ENCODE measurements at regions not wholly inside any gene's neighbourhood (a gene's known extent, or its start where the extent isn't known, plus 50 kb on each side); places are given as distances from the start of the nearest gene placed in this dataset.

GRCh38 chr3:177569193-177569592 is 371.9 kb upstream of the TBL1XR1 start:
- Mint-ChIP-seq H3K27ac (ENCODE audit: unreplicated experiment) (no peak overlapping the region), H3K9me3 (ENCODE audit: unreplicated experiment) (no peaks in the 10 kb centered on the region), H3K27me3 (ENCODE audit: unreplicated experiment) (no peaks in the 10 kb centered on the region), H3K4me3 (ENCODE audit: unreplicated experiment) (no peak overlapping the region), H3K4me1 (ENCODE audit: unreplicated experiment) (peaks cover 21% of the 10 kb centered on the region), H3K36me3 (ENCODE audit: unreplicated experiment) (no peaks in the 10 kb centered on the region)
- DNase-seq (ENCODE audit: extremely low spot score, unreplicated experiment): no peak
- no peak for TF ChIP-seq CTCF (IDR thresholded peaks at IDR 0.05)

DNA sequence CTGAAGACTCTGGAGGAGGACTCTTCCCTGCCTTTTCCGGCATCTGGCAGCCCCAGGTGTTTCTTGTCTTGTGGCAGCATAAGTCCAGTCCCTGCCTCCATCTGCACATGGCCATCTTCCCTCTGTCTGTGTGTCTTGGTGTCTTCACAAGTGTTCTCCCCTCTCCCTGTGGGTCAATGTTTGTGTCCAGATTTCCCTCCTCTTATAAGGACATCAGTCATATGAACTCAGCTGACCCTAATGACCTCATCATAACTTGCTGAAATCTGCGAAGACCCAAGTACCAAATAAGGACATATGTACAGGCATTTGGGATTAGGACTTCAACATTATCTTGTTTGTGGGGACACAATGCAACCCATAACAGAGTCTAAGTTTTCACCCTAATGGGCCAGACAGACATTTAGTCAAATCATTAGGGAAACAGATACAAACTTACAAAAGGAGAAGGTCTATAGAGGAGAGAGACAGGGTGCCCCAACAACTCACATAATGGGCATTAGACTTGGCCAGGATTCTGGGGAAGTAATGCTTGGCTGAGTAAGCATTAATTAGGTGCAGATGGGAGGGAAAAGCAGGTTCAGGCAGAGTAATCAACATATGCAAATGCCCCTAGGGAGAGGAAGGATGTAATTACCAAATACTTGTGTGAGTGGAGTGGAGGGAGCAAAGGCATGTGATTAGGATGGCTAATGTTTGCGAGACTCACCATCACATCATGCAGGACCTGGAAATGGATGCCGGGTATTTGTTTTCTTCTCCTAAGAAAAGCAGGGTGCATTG is 372.8 kb upstream of the TBL1XR1 start:
- no peaks in the 10 kb centered on the region for H3K36me3 Mint-ChIP-seq (ENCODE audit: unreplicated experiment)
- H3K4me3 Mint-ChIP-seq (ENCODE audit: unreplicated experiment): no peak overlapping the region
- no peak for TF ChIP-seq CTCF (IDR thresholded peaks at IDR 0.05)
- no peaks in the 10 kb centered on the region for H3K9me3 Mint-ChIP-seq (ENCODE audit: unreplicated experiment)
- no peak overlapping the region for H3K27ac Mint-ChIP-seq (ENCODE audit: unreplicated experiment)
- DNase-seq (ENCODE audit: extremely low spot score, unreplicated experiment): no peak
- no peaks in the 10 kb centered on the region for H3K27me3 Mint-ChIP-seq (ENCODE audit: unreplicated experiment)
- peaks cover 26% of the 10 kb centered on the region for H3K4me1 Mint-ChIP-seq (ENCODE audit: unreplicated experiment)

DNA sequence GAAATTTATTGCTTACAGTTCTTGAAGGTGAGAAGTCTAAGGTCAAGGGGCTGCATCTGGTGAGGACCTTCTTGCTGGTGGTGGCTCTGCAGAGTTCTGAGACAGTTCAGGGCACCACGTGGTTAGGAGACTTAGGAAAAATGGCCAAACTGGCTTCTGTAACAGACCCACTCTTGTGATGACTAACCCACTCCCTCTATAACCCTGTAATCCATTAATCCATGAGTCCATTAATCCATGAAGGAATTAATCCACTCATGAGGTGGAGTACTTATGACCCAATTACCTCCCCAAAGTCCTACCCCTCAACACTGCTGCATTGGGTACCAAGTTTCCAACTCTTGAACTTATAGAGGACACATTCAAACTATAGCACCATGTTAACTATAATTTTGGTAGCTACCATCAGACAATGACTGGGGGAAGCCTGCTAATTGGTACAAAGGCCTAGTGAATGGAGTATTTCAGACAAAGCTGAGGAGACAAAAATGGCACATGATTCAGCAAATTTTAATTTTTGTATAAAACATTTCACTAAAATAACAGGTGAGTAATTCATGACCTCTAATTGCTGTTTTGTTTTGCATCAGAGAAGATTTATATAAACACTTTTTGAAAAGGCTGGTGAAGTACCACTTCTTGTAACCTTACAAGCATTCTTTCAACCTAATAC is 374.1 kb upstream of the TBL1XR1 start:
- DNase-seq (ENCODE audit: extremely low spot score, unreplicated experiment): no peak
- Mint-ChIP-seq H3K36me3 (ENCODE audit: unreplicated experiment) (no peaks in the 10 kb centered on the region), H3K27me3 (ENCODE audit: unreplicated experiment) (no peaks in the 10 kb centered on the region), H3K4me3 (ENCODE audit: unreplicated experiment) (no peak overlapping the region), H3K4me1 (ENCODE audit: unreplicated experiment) (peaks cover 29% of the 10 kb centered on the region), H3K27ac (ENCODE audit: unreplicated experiment) (peak overlapping the region; percentile 70), H3K9me3 (ENCODE audit: unreplicated experiment) (no peaks in the 10 kb centered on the region)
- TF ChIP-seq CTCF (IDR thresholded peaks at IDR 0.05): no peak

DNA sequence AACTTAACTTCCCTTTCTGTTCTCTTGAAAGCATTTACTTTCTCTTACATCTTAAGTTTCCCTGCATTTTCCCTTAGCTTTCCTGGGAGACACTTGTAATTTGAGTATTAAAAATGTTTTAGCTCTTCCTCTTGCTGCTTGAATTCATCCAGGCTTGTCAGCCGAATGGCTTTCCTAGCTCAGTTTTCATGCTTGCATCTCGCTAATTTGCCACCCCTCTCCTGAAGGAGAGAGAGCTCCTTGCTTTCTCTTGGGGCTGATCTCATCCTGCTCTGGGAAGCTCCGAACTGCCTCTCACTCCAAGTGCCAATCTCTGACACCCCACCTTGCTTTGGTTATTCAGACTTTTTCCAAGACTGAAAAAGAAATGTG is 374.6 kb upstream of the TBL1XR1 start:
- Mint-ChIP-seq H3K27ac (ENCODE audit: unreplicated experiment) (peak overlapping the region; percentile 70), H3K36me3 (ENCODE audit: unreplicated experiment) (no peaks in the 10 kb centered on the region), H3K27me3 (ENCODE audit: unreplicated experiment) (no peaks in the 10 kb centered on the region)

More for the DNA sequence above, 374.6 kb upstream of the TBL1XR1 start:
- TF ChIP-seq CTCF (IDR thresholded peaks at IDR 0.05): no peak
- Mint-ChIP-seq H3K9me3 (ENCODE audit: unreplicated experiment) (no peaks in the 10 kb centered on the region), H3K4me3 (ENCODE audit: unreplicated experiment) (no peak overlapping the region), H3K4me1 (ENCODE audit: unreplicated experiment) (peaks cover 33% of the 10 kb centered on the region)
- no peak for DNase-seq (ENCODE audit: extremely low spot score, unreplicated experiment)
